Keratinocyte (primary cell): ENCODE measurements at regions not wholly inside any gene's neighbourhood (a gene's known extent, or its start where the extent isn't known, plus 50 kb on each side); places are given as distances from the start of the nearest gene placed in this dataset.

Source experiments
- DNase-seq: peaks from one replicate; pipeline ENCODE4 v3.0.0-alpha.2; 2011; ENCODE audit warnings: low read depth, missing footprints, low spot score
- FAIRE-seq: peaks from 2 replicates; lab custom pipeline; 2011; peaks lifted over from hg19 to GRCh38; lab: Jason Lieb, UNC
- H2AFZ ChIP-seq: 2 replicates; pipeline ENCODE4 v1.6.0; 2012; ENCODE audit warnings: low read length, control low read depth, inconsistent platforms; ENCODE audit not compliant: control insufficient read depth
- H3K27ac ChIP-seq: 2 replicates; pipeline ENCODE4 v1.5.1; 2011; ENCODE audit warnings: low read length; ENCODE audit not compliant: control insufficient read depth, insufficient read depth
- H3K27me3 ChIP-seq: 3 replicates; pipeline ENCODE4 v1.6.0; 2011; ENCODE audit warnings: low read length; ENCODE audit not compliant: control insufficient read depth, insufficient read depth; ENCODE audit errors: extremely low read depth
- H3K36me3 ChIP-seq, 2 experiments: 2 replicates in 1 of 2; 3 replicates in 1 of 2; pipeline ENCODE4 v1.5.1; 2011; ENCODE audit warnings: low read length in 2 of 2, mild to moderate bottlenecking in 1 of 2; ENCODE audit not compliant: control insufficient read depth in 2 of 2, insufficient read depth in 2 of 2; ENCODE audit errors: extremely low read depth in 1 of 2
- H3K4me1 ChIP-seq: 3 replicates; pipeline ENCODE4 v1.5.1; 2011; ENCODE audit warnings: low read length; ENCODE audit not compliant: control insufficient read depth, insufficient read depth; ENCODE audit errors: extremely low read depth
- H3K4me2 ChIP-seq: 3 replicates; pipeline ENCODE4 v1.6.0; 2011; ENCODE audit warnings: low read depth, low read length; ENCODE audit not compliant: control insufficient read depth, insufficient read depth; ENCODE audit errors: extremely low read depth
- H3K4me3 ChIP-seq, 3 experiments: fragments of 200-600 bp in 1 of 3; sonication (generic) in 1 of 3; 2 replicates in 2 of 3; 3 replicates in 1 of 3; pipeline ENCODE4 v1.5.1; 2011 to 2016; ENCODE audit warnings: low read length in 3 of 3, mild to moderate bottlenecking in 3 of 3, control low read depth in 2 of 3, inconsistent platforms in 1 of 3, low read depth in 1 of 3, mixed read lengths in 1 of 3, mixed run types in 1 of 3, moderate library complexity in 1 of 3; ENCODE audit not compliant: control insufficient read depth in 2 of 3, insufficient read depth in 2 of 3; ENCODE audit errors: extremely low read depth in 1 of 3
- H3K79me2 ChIP-seq: 2 replicates; pipeline ENCODE4 v1.6.0; 2012; ENCODE audit warnings: low read length; ENCODE audit not compliant: control insufficient read depth, insufficient read depth
- H3K9ac ChIP-seq: 3 replicates; pipeline ENCODE4 v1.6.0; 2011; ENCODE audit warnings: low read length; ENCODE audit not compliant: control insufficient read depth, insufficient read depth; ENCODE audit errors: extremely low read depth
- H3K9me1 ChIP-seq: 3 replicates; pipeline ENCODE4 v1.6.0; 2011; ENCODE audit warnings: low read length; ENCODE audit not compliant: control insufficient read depth, insufficient read depth; ENCODE audit errors: extremely low read depth
- H3K9me3 ChIP-seq: 2 replicates; pipeline ENCODE4 v1.5.1; 2012; ENCODE audit warnings: low read depth, low read length; ENCODE audit not compliant: control insufficient read depth
- H4K20me1 ChIP-seq: 3 replicates; pipeline ENCODE4 v1.6.0; 2011; ENCODE audit warnings: low read length; ENCODE audit not compliant: control insufficient read depth, insufficient read depth; ENCODE audit errors: extremely low read depth
- CTCF ChIP-seq, 3 experiments: IDR thresholded peaks in 1 of 3; conservative IDR thresholded peaks in 1 of 3; optimal IDR thresholded peaks in 1 of 3; 2 replicates in 2 of 3; 3 replicates in 1 of 3; pipeline versions ENCODE3 to v1.5.1; 2011; ENCODE audit warnings: low read length in 3 of 3, mild to moderate bottlenecking in 3 of 3, moderate library complexity in 2 of 3, control low read depth in 1 of 3, inconsistent platforms in 1 of 3; ENCODE audit not compliant: insufficient read depth in 2 of 3; ENCODE audit errors: extremely low read depth in 1 of 3
- EZH2 ChIP-seq: IDR thresholded peaks from one replicate; pipeline ENCODE4 v1.6.1; 2012; ENCODE audit warnings: inconsistent platforms, mild to moderate bottlenecking, low read length, moderate library complexity
- dilution Hi-C: fragments of 300-500 bp; cut with MboI; formaldehyde crosslinking; loops from one replicate; pipeline ENCODE4 v1.7.0; 2020; ENCODE audit warnings: low sequenced_read_pairs; ENCODE audit not compliant: extremely low pct_ligation_motif_present

GRCh38 chr6:169073311-169073710, 180.3 kb downstream of the THBS2 start:
- no peak for TF ChIP-seq CTCF (optimal IDR thresholded peaks at IDR 0.05 in 1 of 3, IDR thresholded peaks at IDR 0.05 in 1 of 3, conservative IDR thresholded peaks at IDR 0.05 in 1 of 3; ENCODE audit: extremely low read depth in 1 of 3, insufficient read depth in 2 of 3, low read length in 3 of 3)
- H4K20me1 ChIP-seq: no peaks in the 10 kb centered on the region
- H3K27me3 ChIP-seq: no peaks in the 10 kb centered on the region
- no peak for FAIRE-seq
- no peak overlapping the region for H2AFZ ChIP-seq
- H3K4me3 ChIP-seq: no peak overlapping the region
- no peak overlapping the region for H3K4me2 ChIP-seq
- H3K27ac ChIP-seq: no peak overlapping the region
- no peaks in the 10 kb centered on the region for H3K79me2 ChIP-seq
- no peaks in the 10 kb centered on the region for H3K9me1 ChIP-seq
- dilution Hi-C loops: no loop called here
- no peak for DNase-seq
- no peak overlapping the region for H3K9ac ChIP-seq
- H3K36me3 ChIP-seq: no peaks in the 10 kb centered on the region
- H3K9me3 ChIP-seq: no peaks in the 10 kb centered on the region
- H3K4me1 ChIP-seq: peaks cover 12% of the 10 kb centered on the region

GRCh38 chr6:169072127-169073042, 181.3 kb downstream of the THBS2 start:
- no peak for FAIRE-seq
- Histone ChIP-seq H3K9ac (no peak overlapping the region), H3K4me1 (peaks cover 12% of the 10 kb centered on the region), H4K20me1 (no peaks in the 10 kb centered on the region), H3K36me3 (no peaks in the 10 kb centered on the region), H3K27ac (no peak overlapping the region), H3K9me1 (no peaks in the 10 kb centered on the region), H3K4me2 (no peak overlapping the region), H2AFZ (no peak overlapping the region), H3K4me3 (no peak overlapping the region), H3K27me3 (no peaks in the 10 kb centered on the region), H3K9me3 (no peaks in the 10 kb centered on the region), H3K79me2 (no peaks in the 10 kb centered on the region)
- dilution Hi-C loops: no loop called here
- TF ChIP-seq EZH2 (no peak), CTCF (optimal IDR thresholded peaks at IDR 0.05 in 1 of 3, IDR thresholded peaks at IDR 0.05 in 1 of 3, conservative IDR thresholded peaks at IDR 0.05 in 1 of 3; ENCODE audit: extremely low read depth in 1 of 3, insufficient read depth in 2 of 3, low read length in 3 of 3) (no peak)
- DNase-seq: no peak
